ENCODE measurements at regions not wholly inside any gene's neighbourhood (a gene's known extent, or its start where the extent isn't known, plus 50 kb on each side); places are given as distances from the start of the nearest gene placed in this dataset.

- Histone ChIP-seq H3K9me3 (ENCODE audit: control insufficient read depth, low read length) (no peaks in the 10 kb centered on the region), H3K4me1 (ENCODE audit: control insufficient read depth, insufficient read depth, low read length) (no peaks in the 10 kb centered on the region), H3K4me3 (ENCODE audit: low read length) (no peak overlapping the region), H3K27me3 (ENCODE audit: control insufficient read depth, insufficient read depth) (no peaks in the 10 kb centered on the region), H3K27ac (ENCODE audit: low read length) (no peak overlapping the region)
- 68% methylated on average over 21 of the region's 21 CpGs for WGBS
- intact Hi-C loops (cut with DNase I): no loop called here
- no peak for DNase-seq
- ATAC-seq: no peak
Measured at GRCh38 chr9:79257790-79258351, 313.9 kb upstream of the TLE4 start.

- 78% methylated on average over 4 of the region's 4 CpGs for WGBS
- Histone ChIP-seq H3K9me3 (ENCODE audit: control insufficient read depth, low read length) (no peaks in the 10 kb centered on the region), H3K4me3 (ENCODE audit: low read length) (no peak overlapping the region), H3K27me3 (ENCODE audit: control insufficient read depth, insufficient read depth) (no peaks in the 10 kb centered on the region), H3K4me1 (ENCODE audit: control insufficient read depth, insufficient read depth, low read length) (no peaks in the 10 kb centered on the region), H3K27ac (ENCODE audit: low read length) (no peak overlapping the region)
- intact Hi-C loops (cut with DNase I): no loop called here
- DNase-seq (no peak), ATAC-seq (no peak)
Measured at GRCh38 chr9:79259858-79260257, 311.9 kb upstream of the TLE4 start.

GRCh38 chr9:79263628-79264027 lies 308.1 kb upstream of the TLE4 start:
- no peak overlapping the region for H3K4me3 ChIP-seq (ENCODE audit: low read length)
- no peak for DNase-seq
- ATAC-seq: no peak
- no peaks in the 10 kb centered on the region for H3K9me3 ChIP-seq (ENCODE audit: control insufficient read depth, low read length)
- H3K4me1 ChIP-seq (ENCODE audit: control insufficient read depth, insufficient read depth, low read length): no peaks in the 10 kb centered on the region
- intact Hi-C loops (cut with DNase I): no loop called here
- WGBS: 45% methylated on average over 1 of the region's 1 CpG
- H3K27ac ChIP-seq (ENCODE audit: low read length): no peak overlapping the region
- H3K27me3 ChIP-seq (ENCODE audit: control insufficient read depth, insufficient read depth): no peaks in the 10 kb centered on the region

DNA sequence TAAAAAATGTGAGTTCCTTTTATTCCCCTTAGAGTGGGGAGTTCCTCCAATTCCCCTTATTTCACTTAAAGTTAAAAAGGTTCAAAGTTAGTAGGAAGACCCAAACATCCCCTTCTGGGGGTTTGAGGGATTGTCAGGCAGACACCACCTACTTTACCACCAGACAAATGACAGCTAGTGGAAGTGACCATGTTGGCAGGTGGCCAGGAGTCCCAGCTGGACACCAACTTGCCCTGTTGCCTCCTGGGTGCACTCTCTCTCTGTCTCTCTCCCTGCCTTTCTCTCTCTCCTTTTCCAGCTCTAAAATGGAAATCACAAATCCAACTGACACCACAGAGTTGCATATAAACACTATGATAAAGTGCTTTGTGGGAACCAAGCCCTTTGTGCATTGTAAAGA lies 307.7 kb upstream of the TLE4 start:
- intact Hi-C loops (cut with DNase I): no loop called here
- Histone ChIP-seq H3K9me3 (ENCODE audit: control insufficient read depth, low read length) (no peaks in the 10 kb centered on the region), H3K27me3 (ENCODE audit: control insufficient read depth, insufficient read depth) (no peaks in the 10 kb centered on the region), H3K4me3 (ENCODE audit: low read length) (no peak overlapping the region), H3K4me1 (ENCODE audit: control insufficient read depth, insufficient read depth, low read length) (no peaks in the 10 kb centered on the region), H3K27ac (ENCODE audit: low read length) (no peak overlapping the region)
- DNase-seq (peak in 2 of 3 donors; percentile 47 to 60), ATAC-seq (no peak)

- no peak overlapping the region for H3K4me3 ChIP-seq (ENCODE audit: low read length)
- ATAC-seq (no peak), DNase-seq (no peak)
- WGBS: 65% methylated on average over 11 of the region's 11 CpGs
- intact Hi-C loops (cut with DNase I): no loop called here
- no peak overlapping the region for H3K27ac ChIP-seq (ENCODE audit: low read length)
- no peaks in the 10 kb centered on the region for H3K9me3 ChIP-seq (ENCODE audit: control insufficient read depth, low read length)
- H3K27me3 ChIP-seq (ENCODE audit: control insufficient read depth, insufficient read depth): no peaks in the 10 kb centered on the region
- no peaks in the 10 kb centered on the region for H3K4me1 ChIP-seq (ENCODE audit: control insufficient read depth, insufficient read depth, low read length)
Measured at GRCh38 chr9:79264511-79265355, 307.0 kb upstream of the TLE4 start.

GRCh38 chr9:79266986-79267385 lies 304.8 kb upstream of the TLE4 start:
- DNase-seq (no peak), ATAC-seq (no peak)
- H3K4me3 ChIP-seq (ENCODE audit: low read length): no peak overlapping the region
- no peak overlapping the region for H3K27ac ChIP-seq (ENCODE audit: low read length)
- no peaks in the 10 kb centered on the region for H3K4me1 ChIP-seq (ENCODE audit: control insufficient read depth, insufficient read depth, low read length)
- no peaks in the 10 kb centered on the region for H3K9me3 ChIP-seq (ENCODE audit: control insufficient read depth, low read length)
- H3K27me3 ChIP-seq (ENCODE audit: control insufficient read depth, insufficient read depth): no peaks in the 10 kb centered on the region
- intact Hi-C loops (cut with DNase I): no loop called here

DNA sequence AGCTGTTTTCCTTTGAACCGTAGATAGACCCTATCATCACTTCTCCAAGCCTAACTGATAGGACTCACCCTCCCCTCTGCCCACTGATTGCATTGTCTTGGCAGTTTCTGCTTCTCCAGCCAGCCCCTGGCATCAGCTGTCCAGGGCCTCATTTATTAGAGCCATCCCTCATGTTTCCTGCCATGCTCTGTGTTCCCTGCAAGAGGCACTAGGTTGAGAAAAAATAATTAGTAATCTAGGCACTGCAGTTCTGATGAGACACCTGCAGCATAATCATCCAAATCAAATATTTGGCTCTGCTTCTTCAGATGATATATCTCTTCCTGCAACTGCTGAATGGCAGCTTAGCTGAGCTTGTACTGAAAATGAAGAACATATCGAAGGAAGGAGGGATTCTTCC lies 303.0 kb upstream of the TLE4 start:
- Histone ChIP-seq H3K4me3 (ENCODE audit: low read length) (no peak overlapping the region), H3K4me1 (ENCODE audit: control insufficient read depth, insufficient read depth, low read length) (no peaks in the 10 kb centered on the region), H3K9me3 (ENCODE audit: control insufficient read depth, low read length) (no peaks in the 10 kb centered on the region), H3K27ac (ENCODE audit: low read length) (no peak overlapping the region), H3K27me3 (ENCODE audit: control insufficient read depth, insufficient read depth) (no peaks in the 10 kb centered on the region)
- DNase-seq: no peak
- WGBS: 69% methylated on average over 2 of the region's 2 CpGs
- no peak for ATAC-seq
- intact Hi-C loops (cut with DNase I): no loop called here

DNA sequence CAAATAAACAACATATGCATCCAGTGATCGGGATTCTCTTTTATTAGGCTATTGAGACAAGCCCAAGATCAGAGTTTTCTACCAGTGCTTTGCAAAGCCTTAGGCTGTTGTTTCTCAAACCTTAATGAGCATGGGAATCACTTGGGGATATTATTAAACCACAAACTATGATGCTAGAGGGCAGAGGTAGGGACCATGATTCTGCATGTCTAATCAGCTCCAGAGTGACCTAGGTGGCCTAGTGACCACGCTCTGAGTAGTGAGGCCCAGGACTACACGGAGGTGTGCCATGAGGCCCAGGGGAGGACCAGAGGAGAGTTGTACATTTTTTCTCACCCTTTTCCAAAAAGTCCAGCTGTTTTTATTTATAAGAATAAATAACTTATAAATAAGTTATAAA lies 298.5 kb upstream of the TLE4 start:
- DNase-seq (no peak), ATAC-seq (no peak)
- WGBS: 88% methylated on average over 3 of the region's 3 CpGs
- Histone ChIP-seq H3K27me3 (ENCODE audit: control insufficient read depth, insufficient read depth) (no peaks in the 10 kb centered on the region), H3K4me3 (ENCODE audit: low read length) (no peak overlapping the region), H3K9me3 (ENCODE audit: control insufficient read depth, low read length) (no peaks in the 10 kb centered on the region), H3K27ac (ENCODE audit: low read length) (no peak overlapping the region), H3K4me1 (ENCODE audit: control insufficient read depth, insufficient read depth, low read length) (no peaks in the 10 kb centered on the region)
- intact Hi-C loops (cut with DNase I): no loop called here

DNA sequence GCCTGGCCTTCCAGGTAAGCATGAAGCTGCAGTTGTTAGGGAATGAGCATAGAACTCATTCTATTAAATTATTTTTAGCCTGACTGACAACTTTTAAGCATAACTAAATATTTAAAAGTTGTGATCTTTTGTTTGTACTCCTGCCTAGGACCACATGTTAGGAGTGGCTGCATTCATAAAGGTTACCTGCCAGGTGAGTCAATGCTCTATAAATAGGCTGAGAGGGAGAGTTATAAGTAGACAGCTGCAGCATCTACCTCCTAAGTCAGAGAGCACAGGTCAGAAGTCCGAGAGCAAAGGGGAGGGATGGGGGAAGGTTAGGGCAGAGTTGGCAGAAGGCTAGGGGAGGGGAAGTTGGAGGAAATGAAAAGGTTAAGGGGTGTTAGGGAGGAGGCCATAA lies 292.4 kb upstream of the TLE4 start:
- Histone ChIP-seq H3K4me3 (ENCODE audit: low read length) (no peak overlapping the region), H3K4me1 (ENCODE audit: control insufficient read depth, insufficient read depth, low read length) (no peaks in the 10 kb centered on the region), H3K27ac (ENCODE audit: low read length) (no peak overlapping the region), H3K9me3 (ENCODE audit: control insufficient read depth, low read length) (no peaks in the 10 kb centered on the region), H3K27me3 (ENCODE audit: control insufficient read depth, insufficient read depth) (no peaks in the 10 kb centered on the region)
- intact Hi-C loops (cut with DNase I): no loop called here
- DNase-seq (no peak), ATAC-seq (no peak)
- 69% methylated on average over 1 of the region's 1 CpG for WGBS

- ATAC-seq: no peak
Measured at GRCh38 chr9:79280691-79281090, 291.1 kb upstream of the TLE4 start.

DNA sequence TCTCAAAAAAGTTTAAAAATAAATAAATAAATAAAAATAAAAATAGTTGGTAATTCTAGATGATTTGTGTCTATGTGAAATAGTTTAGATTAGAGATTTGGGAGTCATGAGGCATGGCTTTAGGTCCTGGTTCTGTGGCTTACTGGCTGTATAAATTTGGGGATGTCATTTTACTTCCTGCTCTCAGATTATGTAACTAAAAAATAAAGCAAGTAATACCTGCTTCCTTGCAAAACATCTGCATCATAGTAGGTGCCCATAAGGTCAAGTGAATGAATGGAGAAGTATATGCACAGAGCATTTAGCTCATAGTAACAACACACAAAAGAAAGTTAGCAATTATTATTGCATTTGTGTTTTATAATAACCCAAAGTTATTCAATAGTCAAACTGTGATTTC lies 287.7 kb upstream of the TLE4 start:
- Histone ChIP-seq H3K9me3 (ENCODE audit: control insufficient read depth, low read length) (no peaks in the 10 kb centered on the region), H3K27ac (ENCODE audit: low read length) (no peak overlapping the region), H3K27me3 (ENCODE audit: control insufficient read depth, insufficient read depth) (no peaks in the 10 kb centered on the region), H3K4me1 (ENCODE audit: control insufficient read depth, insufficient read depth, low read length) (no peaks in the 10 kb centered on the region), H3K4me3 (ENCODE audit: low read length) (no peak overlapping the region)
- ATAC-seq: no peak
- DNase-seq: no peak
- intact Hi-C loops (cut with DNase I): no loop called here

More at GRCh38 chr9:79280691-79281090, 291.1 kb upstream of the TLE4 start:
- Histone ChIP-seq H3K9me3 (ENCODE audit: control insufficient read depth, low read length) (no peaks in the 10 kb centered on the region), H3K4me1 (ENCODE audit: control insufficient read depth, insufficient read depth, low read length) (no peaks in the 10 kb centered on the region), H3K27ac (ENCODE audit: low read length) (no peak overlapping the region), H3K27me3 (ENCODE audit: control insufficient read depth, insufficient read depth) (no peaks in the 10 kb centered on the region), H3K4me3 (ENCODE audit: low read length) (no peak overlapping the region)
- no peak for DNase-seq
- 89% methylated on average over 4 of the region's 4 CpGs for WGBS
- intact Hi-C loops (cut with DNase I): no loop called here
